ENCODE measurements at regions not wholly inside any gene's neighbourhood (a gene's known extent, or its start where the extent isn't known, plus 50 kb on each side); places are given as distances from the start of the nearest gene placed in this dataset.

DNA sequence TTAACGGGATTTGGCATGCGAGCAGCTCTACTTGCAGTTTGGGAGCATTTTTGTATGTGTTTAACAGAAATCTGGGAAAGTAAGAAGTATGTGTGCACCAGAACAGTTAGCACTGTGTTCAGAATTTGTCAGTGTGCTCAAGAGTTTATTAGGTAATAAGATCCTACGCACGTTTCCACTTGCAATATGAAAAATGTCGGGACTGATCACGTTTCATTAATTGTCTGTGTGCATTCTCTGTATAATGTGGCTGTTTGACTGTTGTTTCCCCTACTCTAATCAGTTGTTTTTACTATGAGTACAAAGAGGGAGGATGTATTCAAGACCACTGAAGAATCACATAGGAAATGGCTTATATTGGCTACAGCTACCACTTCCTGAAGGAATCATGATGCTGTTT is 349.7 kb upstream of the POU3F2 start:
- TF ChIP-seq, protein P1, sequence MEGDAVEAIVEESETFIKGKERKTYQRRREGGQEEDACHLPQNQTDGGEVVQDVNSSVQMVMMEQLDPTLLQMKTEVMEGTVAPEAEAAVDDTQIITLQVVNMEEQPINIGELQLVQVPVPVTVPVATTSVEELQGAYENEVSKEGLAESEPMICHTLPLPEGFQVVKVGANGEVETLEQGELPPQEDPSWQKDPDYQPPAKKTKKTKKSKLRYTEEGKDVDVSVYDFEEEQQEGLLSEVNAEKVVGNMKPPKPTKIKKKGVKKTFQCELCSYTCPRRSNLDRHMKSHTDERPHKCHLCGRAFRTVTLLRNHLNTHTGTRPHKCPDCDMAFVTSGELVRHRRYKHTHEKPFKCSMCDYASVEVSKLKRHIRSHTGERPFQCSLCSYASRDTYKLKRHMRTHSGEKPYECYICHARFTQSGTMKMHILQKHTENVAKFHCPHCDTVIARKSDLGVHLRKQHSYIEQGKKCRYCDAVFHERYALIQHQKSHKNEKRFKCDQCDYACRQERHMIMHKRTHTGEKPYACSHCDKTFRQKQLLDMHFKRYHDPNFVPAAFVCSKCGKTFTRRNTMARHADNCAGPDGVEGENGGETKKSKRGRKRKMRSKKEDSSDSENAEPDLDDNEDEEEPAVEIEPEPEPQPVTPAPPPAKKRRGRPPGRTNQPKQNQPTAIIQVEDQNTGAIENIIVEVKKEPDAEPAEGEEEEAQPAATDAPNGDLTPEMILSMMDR (IDR thresholded peaks at IDR 0.05), result no peak
- TF ChIP-seq POLR2A (IDR thresholded peaks at IDR 0.05), result no peak
